Endodermal cell (in vitro differentiated cells): ENCODE measurements at regions not wholly inside any gene's neighbourhood (a gene's known extent, or its start where the extent isn't known, plus 50 kb on each side); places are given as distances from the start of the nearest gene placed in this dataset.
A peak's percentile ranks its signal among the peaks of the same experiment; 100 is the strongest.

Source experiments
- DNase-seq: peaks from one replicate; pipeline ENCODE4 v3.0.0-alpha.2; 2017
- H3K27ac ChIP-seq: 2 replicates; pipeline ENCODE4 v1.5.1; 2013; ENCODE audit warnings: mild to moderate bottlenecking, low read depth, low read length, moderate library complexity
- H3K27me3 ChIP-seq: 2 replicates; pipeline ENCODE4 v1.6.1; 2013; ENCODE audit warnings: mild to moderate bottlenecking, low read length, moderate library complexity; ENCODE audit not compliant: insufficient read depth, control insufficient read depth, poor library complexity, severe bottlenecking
- H3K36me3 ChIP-seq: 2 replicates; pipeline ENCODE4 v1.7.0; 2013; ENCODE audit warnings: mild to moderate bottlenecking, low read length, moderate library complexity; ENCODE audit not compliant: control insufficient read depth, insufficient read depth
- H3K4me1 ChIP-seq: one replicate; pipeline ENCODE4 v1.7.0; 2013; ENCODE audit warnings: low read length; ENCODE audit not compliant: control insufficient read depth, insufficient read depth
- H3K4me3 ChIP-seq: 2 replicates; pipeline ENCODE4 v1.5.1; 2013; ENCODE audit warnings: mild to moderate bottlenecking, low read length, moderate library complexity
- H3K9ac ChIP-seq: 2 replicates; pipeline ENCODE4 v1.6.1; 2013; ENCODE audit warnings: mild to moderate bottlenecking, low read length, moderate library complexity; ENCODE audit not compliant: poor library complexity, severe bottlenecking; ENCODE audit errors: extremely low read depth
- H3K9me3 ChIP-seq: 2 replicates; pipeline ENCODE4 v1.6.1; 2013; ENCODE audit warnings: mild to moderate bottlenecking, low read length, moderate library complexity; ENCODE audit not compliant: control insufficient read depth
- H3K27ac Mint-ChIP-seq: 2 replicates; pipeline ENCODE4 v1.8.0; 2020; ENCODE audit warnings: mixed read lengths
- H3K27me3 Mint-ChIP-seq: 2 replicates; pipeline ENCODE4 v1.8.0; 2021; ENCODE audit warnings: mild to moderate bottlenecking, mixed read lengths; ENCODE audit not compliant: insufficient read depth
- H3K36me3 Mint-ChIP-seq: 2 replicates; pipeline ENCODE4 v1.8.0; 2020; ENCODE audit warnings: low read depth, mixed read lengths
- H3K4me1 Mint-ChIP-seq: 2 replicates; pipeline ENCODE4 v1.8.0; 2020; ENCODE audit warnings: mixed read lengths
- H3K4me3 Mint-ChIP-seq: 2 replicates; pipeline ENCODE4 v1.8.0; 2020; ENCODE audit warnings: mild to moderate bottlenecking, moderate library complexity, mixed read lengths
- H3K9me3 Mint-ChIP-seq: 2 replicates; pipeline ENCODE4 v1.8.0; 2020; ENCODE audit warnings: mild to moderate bottlenecking, mixed read lengths
- CTCF ChIP-seq: fragments of 200-600 bp; sonication (generic); conservative IDR thresholded peaks from 2 replicates; pipeline ENCODE4 v1.5.0; 2021; ENCODE audit warnings: antibody characterized with exemption, mild to moderate bottlenecking
- WGBS, 2 experiments: methylation state at CpG; one replicate each; pipeline versions ENCODE4 v1.1.5 to v1.1.7; 2013; ENCODE audit warnings: missing lambda C conversion rate in 2 of 2, mixed read lengths in 1 of 2; ENCODE audit not compliant: insufficient coverage in 1 of 2, insufficient read length in 1 of 2; 5-methylcytosine and 5-hydroxymethylcytosine counted together

GRCh38 chr1:83777758-83778101, 221.2 kb downstream of the TTLL7 start:
- Histone ChIP-seq H3K36me3 (no peaks in the 10 kb centered on the region), H3K9ac (no peak overlapping the region), H3K9me3 (no peaks in the 10 kb centered on the region), H3K27ac (peak overlapping the region; percentile 58), H3K4me3 (no peak overlapping the region), H3K4me1 (no peaks in the 10 kb centered on the region), H3K27me3 (no peaks in the 10 kb centered on the region)
- H3K9me3 Mint-ChIP-seq, result no peaks in the 10 kb centered on the region
- 90% methylated on average over 3 to 4 of the region's 4 CpGs for WGBS, 2 experiments
- H3K36me3 Mint-ChIP-seq, result no peaks in the 10 kb centered on the region
- H3K4me1 Mint-ChIP-seq, result peaks cover 10% of the 10 kb centered on the region
- no peak overlapping the region for H3K4me3 Mint-ChIP-seq
- no peak overlapping the region for H3K27ac Mint-ChIP-seq
- TF ChIP-seq CTCF, result no peak
- DNase-seq, result no peak
- peaks cover 2% of the 10 kb centered on the region for H3K27me3 Mint-ChIP-seq

- Histone ChIP-seq H3K27ac (peak overlapping the region; percentile 58), H3K4me1 (no peaks in the 10 kb centered on the region), H3K4me3 (no peak overlapping the region), H3K27me3 (no peaks in the 10 kb centered on the region), H3K36me3 (no peaks in the 10 kb centered on the region), H3K9me3 (no peaks in the 10 kb centered on the region), H3K9ac (no peak overlapping the region)
- DNase-seq, result no peak
- Mint-ChIP-seq H3K4me3 (no peak overlapping the region), H3K9me3 (no peaks in the 10 kb centered on the region), H3K4me1 (peaks cover 10% of the 10 kb centered on the region), H3K27ac (no peak overlapping the region), H3K27me3 (peaks cover 2% of the 10 kb centered on the region), H3K36me3 (no peaks in the 10 kb centered on the region)
- WGBS, 2 experiments, result 71 to 87% methylated on average over 5 to 7 of the region's 7 CpGs
- TF ChIP-seq CTCF, result no peak
Measured at GRCh38 chr1:83776913-83777757, 221.8 kb downstream of the TTLL7 start.

GRCh38 chr1:83775977-83776603, 222.8 kb downstream of the TTLL7 start:
- WGBS, 2 experiments, result 90 to 100% methylated on average over 1 of the region's 1 CpG
- H3K27ac Mint-ChIP-seq, result no peak overlapping the region
- DNase-seq, result no peak
- H3K4me3 ChIP-seq, result no peak overlapping the region
- no peaks in the 10 kb centered on the region for H3K36me3 ChIP-seq
- H3K9me3 Mint-ChIP-seq, result no peaks in the 10 kb centered on the region
- peaks cover 2% of the 10 kb centered on the region for H3K27me3 Mint-ChIP-seq
- TF ChIP-seq CTCF, result no peak
- no peak overlapping the region for H3K4me3 Mint-ChIP-seq
- H3K4me1 ChIP-seq, result no peaks in the 10 kb centered on the region
- no peaks in the 10 kb centered on the region for H3K36me3 Mint-ChIP-seq
- no peak overlapping the region for H3K9ac ChIP-seq
- H3K4me1 Mint-ChIP-seq, result peaks cover 10% of the 10 kb centered on the region
- no peaks in the 10 kb centered on the region for H3K9me3 ChIP-seq
- H3K27me3 ChIP-seq, result no peaks in the 10 kb centered on the region
- H3K27ac ChIP-seq, result no peak overlapping the region
